WI38 (cell line): ENCODE measurements at regions not wholly inside any gene's neighbourhood (a gene's known extent, or its start where the extent isn't known, plus 50 kb on each side); places are given as distances from the start of the nearest gene placed in this dataset.

ENCODE experiments used
- H3K4me3 ChIP-seq: 2 replicates; pipeline ENCODE4 v1.5.1; 2011; ENCODE audit warnings: low read depth, mild to moderate bottlenecking, control low read depth, low read length
- CTCF ChIP-seq: IDR thresholded peaks from 2 replicates; pipeline ENCODE4 v1.5.1; 2012; ENCODE audit warnings: low read depth, mild to moderate bottlenecking, control low read depth, low read length

- no peak for TF ChIP-seq CTCF
- no peak overlapping the region for H3K4me3 ChIP-seq
Measured at GRCh38 chr21:36236052-36236730, 79.6 kb downstream of the DOP1B start.

DNA sequence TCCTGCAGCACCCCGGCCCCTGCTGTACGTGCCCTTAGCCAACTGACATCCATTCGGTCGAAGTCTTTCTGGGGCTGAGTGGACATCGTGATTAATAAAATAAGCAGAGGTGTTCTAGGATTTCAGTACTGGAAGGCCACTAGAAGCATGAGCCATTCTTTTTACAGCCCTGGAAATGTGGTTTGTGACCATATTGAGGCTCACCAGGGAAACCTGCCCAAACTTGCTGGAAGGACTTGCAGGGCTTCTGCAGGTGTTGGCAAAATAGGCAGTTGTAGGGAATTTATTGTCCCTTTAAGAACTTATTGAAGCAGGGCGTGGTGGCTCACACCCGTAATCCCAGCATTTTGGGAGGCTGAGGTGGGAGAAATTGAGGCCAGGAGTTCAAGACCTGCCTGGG is 80.8 kb downstream of the DOP1B start:
- TF ChIP-seq CTCF: no peak
- H3K4me3 ChIP-seq: no peak overlapping the region

DNA sequence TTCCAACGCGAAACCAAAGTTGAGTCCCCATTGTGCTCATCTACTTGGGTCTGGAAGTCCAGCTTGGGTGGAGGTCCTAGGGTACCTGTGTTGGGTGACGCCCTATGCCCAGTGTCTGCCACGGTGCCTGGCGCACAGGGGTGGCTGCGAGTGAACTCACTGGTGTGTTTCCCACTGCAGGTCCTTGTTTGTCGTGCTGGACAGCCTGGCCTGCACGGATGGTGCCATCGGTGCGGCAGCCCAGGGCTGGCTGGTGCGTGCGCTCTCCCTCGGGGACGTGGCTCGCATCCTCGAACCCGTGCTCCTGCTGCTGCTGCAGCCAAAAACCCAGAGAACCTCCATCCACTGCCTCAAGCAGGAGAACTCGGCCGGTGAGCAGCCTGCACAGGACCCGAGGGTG is 80.4 kb upstream of the MORC3 start:
- no peak overlapping the region for H3K4me3 ChIP-seq

GRCh38 chr21:36241717-36242116 is 78.3 kb upstream of the MORC3 start:
- TF ChIP-seq CTCF: no peak

More for the DNA sequence above, 80.4 kb upstream of the MORC3 start:
- no peak for TF ChIP-seq CTCF

DNA sequence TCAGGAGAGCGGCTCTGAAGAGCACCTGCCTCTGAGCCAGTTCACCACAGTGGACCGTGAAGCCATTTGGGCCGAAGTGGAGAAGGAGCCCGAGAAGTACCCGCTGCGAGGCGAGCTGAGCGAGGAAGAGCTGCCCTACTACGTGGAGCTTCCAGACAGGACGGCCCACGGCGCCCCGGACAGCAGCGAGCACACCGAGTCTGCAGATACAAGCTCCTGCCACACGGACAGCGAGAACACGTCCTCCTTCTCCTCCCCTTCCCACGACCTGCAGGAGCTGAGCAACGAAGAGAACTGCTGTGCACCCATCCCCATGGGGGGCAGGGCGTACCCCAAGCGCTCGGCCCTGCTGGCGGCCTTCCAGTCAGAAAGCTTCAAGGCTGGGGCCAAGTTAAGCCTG is 74.9 kb upstream of the MORC3 start:
- no peak overlapping the region for H3K4me3 ChIP-seq
- TF ChIP-seq CTCF: no peak

More at GRCh38 chr21:36241717-36242116, 78.3 kb upstream of the MORC3 start:
- no peak overlapping the region for H3K4me3 ChIP-seq

- H3K4me3 ChIP-seq: no peak overlapping the region
- no peak for TF ChIP-seq CTCF
Measured at GRCh38 chr21:36245649-36246048, 74.3 kb upstream of the MORC3 start.

- TF ChIP-seq CTCF: no peak
Measured at GRCh38 chr21:36246080-36246631, 73.8 kb upstream of the MORC3 start.

More at GRCh38 chr21:36246080-36246631, 73.8 kb upstream of the MORC3 start:
- no peak overlapping the region for H3K4me3 ChIP-seq
